ENCODE measurements at regions not wholly inside any gene's neighbourhood (a gene's known extent, or its start where the extent isn't known, plus 50 kb on each side); places are given as distances from the start of the nearest gene placed in this dataset.

GRCh38 chr4:52244103-52244775 lies 193.1 kb downstream of the SPATA18 start:
- H3K9me3 ChIP-seq (ENCODE audit: insufficient read depth in 2 of 2, low read depth in 1 of 2, low read length in 1 of 2): no peaks in the 10 kb centered on the region
- H2BK120ac ChIP-seq (replicated peaks; ENCODE audit: low read depth, low read length): no peak overlapping the region
- H3K18ac ChIP-seq (ENCODE audit: extremely low read depth, low read length): no peak overlapping the region
- no peaks in the 10 kb centered on the region for H3K23me2 ChIP-seq (ENCODE audit: low read depth, low read length)
- DNase-seq (ENCODE audit: low read depth in 1 of 2, low spot score in 2 of 2) (no peak), FAIRE-seq (no peak)
- no peak overlapping the region for H2AFZ ChIP-seq (ENCODE audit: low read length)
- no peaks in the 10 kb centered on the region for H4K20me1 ChIP-seq (replicated peaks in 1 of 2; ENCODE audit: control insufficient read depth in 1 of 2, insufficient read depth in 2 of 2, low read length in 2 of 2)
- H2BK20ac ChIP-seq (ENCODE audit: low read length): no peak overlapping the region
- peaks cover 0 to 7% (median 4%) of the 10 kb centered on the region in 4 experiments; a peak in 3 of 7 replicates for H3K4me1 ChIP-seq (replicated peaks in 1 of 4; ENCODE audit: control insufficient read depth in 3 of 4, insufficient read depth in 4 of 4, low read length in 3 of 4)
- no peak overlapping the region for H4K91ac ChIP-seq (replicated peaks; ENCODE audit: insufficient read length, low read length)
- 87% methylated on average over 7 of the region's 7 CpGs; no CpG with 5 or more reads in 1 of the 2 experiments for WGBS, 2 experiments (ENCODE audit: extremely low coverage in 1 of 2, insufficient coverage in 1 of 2, insufficient read length in 1 of 2, insufficient replicate concordance in 2 of 2, low coverage in 1 of 2, low lambda C conversion rate in 2 of 2, missing lambda C conversion rate in 1 of 2)
- ChIA-PET POLR2A (ENCODE audit: partially characterized antibody) (interaction anchor here (0.5 kb wide), 1 partner anchor 1206 kb away, joined by 4 read pairs; no protein-coding TSS in a partner anchor), CTCF (ENCODE audit: partially characterized antibody) (no interaction called here)
- H3K79me2 ChIP-seq (ENCODE audit: control insufficient read depth in 1 of 2, insufficient read depth in 2 of 2, low read length in 2 of 2): no peaks in the 10 kb centered on the region
- H3K27me3 ChIP-seq (replicated peaks in 1 of 4; ENCODE audit: control insufficient read depth in 3 of 4, extremely low read depth in 1 of 4, insufficient read depth in 3 of 4, low read length in 3 of 4): no peaks in the 10 kb centered on the region
- no peak overlapping the region for H2AK5ac ChIP-seq (ENCODE audit: low read depth, low read length)
- no peak overlapping the region for H2BK15ac ChIP-seq (ENCODE audit: low read length)
- no peak overlapping the region for H4K8ac ChIP-seq (ENCODE audit: extremely low read depth, insufficient read depth, low read length)
- H3K9ac ChIP-seq (replicated peaks in 1 of 4; ENCODE audit: extremely low read depth in 1 of 4, low read depth in 3 of 4, low read length in 3 of 4): no peak overlapping the region
- H2BK5ac ChIP-seq (ENCODE audit: low read depth, low read length): no peak overlapping the region
- no peak overlapping the region for H3K27ac ChIP-seq (ENCODE audit: low read depth, low read length)
- no peak overlapping the region for H3K56ac ChIP-seq (replicated peaks; ENCODE audit: insufficient read length, low read depth, low read length)
- H3K23ac ChIP-seq (ENCODE audit: insufficient read length): no peak overlapping the region
- no peak overlapping the region for H4K5ac ChIP-seq (ENCODE audit: insufficient read length, low read depth, low read length)
- no peak overlapping the region for H3K4me3 ChIP-seq (ENCODE audit: extremely low read depth in 1 of 4, insufficient read depth in 2 of 4, low read depth in 3 of 4, low read length in 4 of 4)
- no peaks in the 10 kb centered on the region for H3K79me1 ChIP-seq (ENCODE audit: low read depth, low read length)
- no peak overlapping the region for H2BK12ac ChIP-seq (ENCODE audit: low read depth, low read length)
- H3K36me3 ChIP-seq (ENCODE audit: control insufficient read depth in 2 of 4, insufficient read depth in 4 of 4, low read length in 3 of 4): no peaks in the 10 kb centered on the region
- no peak overlapping the region for H3K4ac ChIP-seq (replicated peaks; ENCODE audit: insufficient read length, low read depth, low read length)
- H3K4me2 ChIP-seq (ENCODE audit: insufficient read depth in 1 of 2, low read depth in 2 of 2, low read length in 2 of 2): no peak overlapping the region
- H3K14ac ChIP-seq (ENCODE audit: insufficient read length): no peak overlapping the region
- TF ChIP-seq SRF (IDR thresholded peaks at IDR 0.05; ENCODE audit: low read depth, low read length) (no peak), RBBP5 (IDR thresholded peaks at IDR 0.05; ENCODE audit: borderline replicate concordance, low read depth, low read length) (no peak), POU5F1 (IDR thresholded peaks at IDR 0.05; ENCODE audit: low read depth, low read length) (no peak), NRF1 (IDR thresholded peaks at IDR 0.05; ENCODE audit: low read depth, low read length) (no peak), SP2 (IDR thresholded peaks at IDR 0.05; ENCODE audit: low read length) (no peak), KDM4A (IDR thresholded peaks at IDR 0.05; ENCODE audit: low read depth, low read length, severe bottlenecking) (no peak), SIN3A (conservative IDR thresholded peaks at IDR 0.05 in 1 of 2, IDR thresholded peaks at IDR 0.05 in 1 of 2; ENCODE audit: low read depth in 1 of 2, low read length in 2 of 2) (no peak), PHF8 (conservative IDR thresholded peaks at IDR 0.05; ENCODE audit: low read depth, low read length) (no peak), NANOG (IDR thresholded peaks at IDR 0.05; ENCODE audit: insufficient read depth, low read depth, low read length, poor library complexity, severe bottlenecking) (no peak), TAF7 (optimal IDR thresholded peaks at IDR 0.05; ENCODE audit: borderline replicate concordance, low read depth, low read length) (no peak), GTF2F1 (IDR thresholded peaks at IDR 0.05; ENCODE audit: borderline replicate concordance, low read depth, low read length) (no peak), KDM1A (IDR thresholded peaks at IDR 0.05; ENCODE audit: borderline replicate concordance, low read length) (no peak), TCF12 (IDR thresholded peaks at IDR 0.05; ENCODE audit: low read depth, low read length) (no peak), ASH2L (IDR thresholded peaks at IDR 0.05; ENCODE audit: low read length) (no peak)

Data from H1 (cell line).